Hematopoietic multipotent progenitor cell treated with erythropoietin and hydrocortisone succinate and interleukin-3 and kit ligand, for 4 days (in vitro differentiated cells): ENCODE measurements at regions not wholly inside any gene's neighbourhood (a gene's known extent, or its start where the extent isn't known, plus 50 kb on each side); places are given as distances from the start of the nearest gene placed in this dataset.

Source experiments
- DNase-seq: peaks from one replicate; pipeline ENCODE4 v3.0.0-alpha.2; 2015

DNA sequence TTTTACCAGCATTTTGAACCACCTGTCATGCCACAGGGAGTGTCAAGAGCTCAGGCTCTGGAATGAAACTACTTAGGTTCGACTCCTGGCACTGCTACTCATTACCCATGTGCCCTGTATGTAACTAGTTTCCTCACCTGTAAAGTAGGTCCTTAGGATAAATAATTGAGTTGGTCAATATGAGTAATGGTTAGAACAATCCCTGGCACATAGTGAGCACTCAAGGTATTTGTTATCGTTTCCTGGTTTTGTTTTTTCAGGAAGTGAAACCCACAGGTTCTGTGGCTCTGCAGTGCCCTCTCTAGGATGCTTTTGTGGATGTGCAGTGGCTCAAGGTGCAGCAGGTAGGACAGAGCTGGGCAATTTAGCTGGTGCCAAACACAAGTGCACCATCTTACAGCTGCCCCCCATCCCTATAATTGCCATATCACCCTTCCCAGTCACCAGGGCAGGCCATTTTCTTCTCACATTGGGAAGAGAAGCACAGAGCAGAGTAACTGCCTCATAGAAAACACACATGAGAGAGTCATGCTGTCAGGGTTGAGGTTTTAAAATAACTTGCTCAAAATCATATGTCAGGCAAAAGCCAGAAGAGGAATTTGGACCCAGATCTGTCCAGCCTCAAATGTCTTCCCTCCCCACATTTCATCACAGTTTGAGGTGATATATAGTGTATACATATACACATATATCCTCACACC, 297.5 kb downstream of the RPAP3 start:
- peak; percentile 42 for DNase-seq

GRCh38 chr12:47407463-47408129, 298.2 kb downstream of the RPAP3 start:
- no peak for DNase-seq

DNA sequence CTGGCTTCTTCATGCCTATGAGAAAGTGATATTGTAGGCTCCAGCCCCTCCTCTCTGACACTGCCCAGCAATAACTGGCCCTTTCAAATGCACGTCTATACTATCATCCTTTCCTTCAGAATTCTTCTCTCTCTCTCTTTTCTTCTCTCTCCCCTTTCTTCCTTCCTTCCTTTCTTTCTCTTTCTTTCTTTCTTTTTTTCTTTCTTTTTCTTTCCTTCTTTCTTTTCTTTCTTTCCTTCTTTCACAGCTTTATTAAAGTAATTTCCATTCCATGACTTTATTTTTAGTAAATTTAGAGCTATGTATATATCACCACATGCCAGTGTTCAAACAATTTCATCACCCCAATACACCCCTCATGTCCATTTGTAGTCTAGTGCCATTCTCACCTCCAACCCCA, 302.1 kb downstream of the RPAP3 start:
- no peak for DNase-seq

DNA sequence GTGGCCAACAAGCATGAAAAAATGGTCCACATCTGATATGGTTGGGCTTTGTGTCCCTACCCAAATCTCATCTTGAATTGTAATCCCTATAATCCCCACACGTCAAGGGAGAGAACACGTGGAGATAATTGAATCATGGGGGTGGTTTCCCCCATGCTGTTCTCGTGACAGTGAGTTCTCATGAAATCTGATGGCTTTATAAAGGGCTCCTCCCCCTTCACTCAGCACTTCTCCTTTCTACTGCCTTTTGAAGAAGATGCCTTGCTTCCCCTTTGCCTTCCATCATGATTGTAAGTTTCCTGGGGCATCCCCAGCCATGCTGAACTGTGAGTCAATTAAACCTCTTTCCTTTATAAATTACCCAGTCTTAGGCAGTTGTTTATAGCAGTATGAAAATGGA, 304.6 kb downstream of the RPAP3 start:
- peak; percentile 72 for DNase-seq

GRCh38 chr12:47400266-47400665, 305.6 kb downstream of the RPAP3 start:
- DNase-seq: no peak

DNA sequence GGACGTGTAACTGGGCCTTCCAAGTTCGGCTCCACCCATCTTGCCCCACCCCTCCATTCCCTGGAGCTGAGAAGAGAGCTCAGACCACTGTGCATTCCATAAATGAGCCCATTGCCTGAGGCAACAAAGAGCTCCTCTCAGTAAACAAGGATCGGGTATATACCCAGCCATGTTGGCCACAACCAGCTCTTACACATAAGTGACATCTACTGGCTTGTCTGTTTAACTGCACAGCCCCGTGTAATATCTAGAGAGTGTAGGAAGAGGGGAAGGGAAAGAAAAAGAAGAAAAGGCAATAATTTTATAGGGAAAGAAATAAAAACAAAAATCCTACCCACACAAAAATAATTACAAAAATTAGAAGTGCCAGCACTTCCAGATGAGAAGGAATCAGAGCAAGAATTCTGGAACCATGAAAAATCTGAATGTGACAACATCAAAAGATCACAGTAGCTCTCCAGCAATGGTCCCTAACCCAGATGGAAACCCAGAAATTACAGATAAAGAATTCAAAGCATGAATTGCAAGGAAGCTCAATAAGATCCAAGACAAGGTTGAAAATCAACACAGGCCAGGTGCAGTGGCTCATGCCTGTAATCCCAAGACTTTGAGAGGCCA, 308.1 kb downstream of the RPAP3 start:
- DNase-seq: peak; percentile 80

- DNase-seq: no peak
These were observed 308.7 kb downstream of the RPAP3 start for GRCh38 chr12:47396902-47397663.

- DNase-seq: no peak
These were observed 311.8 kb downstream of the RPAP3 start for GRCh38 chr12:47394070-47394469.

GRCh38 chr12:47393403-47393790, 312.4 kb downstream of the RPAP3 start:
- no peak for DNase-seq

GRCh38 chr12:47391566-47391965, 311.8 kb upstream of the AMIGO2 start:
- DNase-seq: no peak

DNA sequence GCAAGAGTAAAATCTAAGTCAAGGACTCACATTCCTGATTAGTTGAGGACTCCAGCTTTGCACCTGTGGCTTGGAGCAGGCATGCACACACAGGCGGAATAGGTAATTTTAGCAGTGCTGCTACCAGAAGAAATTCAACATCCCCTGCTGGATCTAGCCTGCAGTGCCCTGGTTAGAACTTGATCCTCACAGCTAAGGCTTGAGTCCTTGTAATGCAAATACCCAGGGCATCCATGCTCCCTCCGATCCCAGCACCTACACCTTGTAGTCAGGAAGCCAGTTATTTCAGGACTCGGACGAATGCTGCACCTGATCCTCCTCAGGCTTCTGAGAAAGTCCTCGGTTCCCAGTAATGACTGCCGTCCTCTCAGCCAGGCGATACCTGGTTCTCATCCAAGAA, 309.0 kb upstream of the AMIGO2 start:
- no peak for DNase-seq

DNA sequence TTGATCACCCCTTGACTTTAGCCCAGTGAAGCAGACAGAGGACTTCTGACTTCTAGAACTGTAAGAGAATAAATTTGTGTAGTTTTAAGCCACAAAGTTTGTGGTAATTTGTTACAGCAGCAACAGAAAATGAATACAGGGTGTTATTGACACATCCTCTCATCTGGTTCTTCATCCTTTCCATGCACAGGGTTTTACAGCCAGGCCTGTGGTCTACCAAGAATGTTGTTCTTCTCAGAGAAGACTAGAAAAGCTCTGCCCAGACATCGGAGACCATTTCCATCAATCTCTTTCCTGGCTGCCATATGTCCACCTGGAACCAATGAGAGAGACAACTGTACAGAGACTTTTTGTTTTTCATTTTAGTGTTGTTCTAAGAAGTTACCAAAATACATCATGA, 308.2 kb upstream of the AMIGO2 start:
- DNase-seq: no peak

DNA sequence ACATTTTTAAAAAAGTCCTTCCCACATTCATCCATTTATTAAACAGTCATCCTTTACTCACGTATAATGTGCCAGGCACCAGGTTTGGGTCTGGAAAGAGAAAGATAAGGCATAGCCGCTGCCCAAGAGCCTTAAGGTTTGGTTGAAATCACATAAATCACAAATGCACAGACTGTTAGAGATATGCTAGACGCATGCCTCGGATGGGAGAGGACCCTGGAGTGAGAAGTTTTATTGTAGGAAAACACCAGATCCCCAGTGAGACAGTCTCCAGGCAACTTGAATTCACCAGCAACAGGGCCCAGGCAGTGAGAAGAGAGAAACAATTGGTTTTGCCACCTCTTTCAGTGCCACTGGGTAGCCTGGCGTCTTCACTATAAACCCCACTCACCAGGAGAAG, 305.9 kb upstream of the AMIGO2 start:
- no peak for DNase-seq

DNA sequence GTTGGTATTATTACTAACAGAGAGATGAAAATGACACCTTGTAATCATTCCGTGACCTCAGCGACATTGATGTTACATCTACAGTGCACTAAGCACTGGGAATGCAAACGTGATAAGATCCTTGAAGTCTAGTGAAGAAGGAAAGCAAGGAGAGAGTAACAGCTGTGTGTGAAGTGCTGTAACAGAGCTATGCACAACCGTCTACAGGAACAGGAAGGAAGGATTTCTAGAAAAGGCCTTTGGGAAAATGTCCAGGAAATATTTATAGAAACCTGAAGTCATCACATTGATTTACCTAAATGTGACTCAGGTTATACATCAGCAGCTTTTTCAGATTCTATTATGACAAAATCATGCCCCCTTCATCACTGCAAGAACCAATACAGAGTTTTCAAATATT, 304.2 kb upstream of the AMIGO2 start:
- DNase-seq: no peak

DNA sequence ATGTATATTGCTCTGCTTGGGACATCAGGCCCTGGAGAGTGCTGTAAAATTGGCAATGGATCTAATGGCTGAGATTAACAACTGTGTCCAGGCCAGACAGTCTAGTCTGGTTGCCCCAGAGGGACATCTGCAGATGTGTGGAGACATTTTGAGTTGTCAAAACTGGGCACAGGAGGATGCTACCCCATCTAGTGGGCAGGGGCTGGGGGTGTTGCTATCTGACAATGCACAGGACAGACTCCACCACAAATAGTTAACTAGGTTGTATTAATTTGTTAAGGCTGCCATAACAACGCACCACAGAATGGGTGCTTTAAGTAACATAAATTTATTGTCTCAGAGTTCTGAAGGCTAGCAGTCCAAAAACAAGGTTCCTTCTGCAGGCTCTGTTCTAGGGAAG, 302.5 kb upstream of the AMIGO2 start:
- peak; percentile 25 for DNase-seq

DNA sequence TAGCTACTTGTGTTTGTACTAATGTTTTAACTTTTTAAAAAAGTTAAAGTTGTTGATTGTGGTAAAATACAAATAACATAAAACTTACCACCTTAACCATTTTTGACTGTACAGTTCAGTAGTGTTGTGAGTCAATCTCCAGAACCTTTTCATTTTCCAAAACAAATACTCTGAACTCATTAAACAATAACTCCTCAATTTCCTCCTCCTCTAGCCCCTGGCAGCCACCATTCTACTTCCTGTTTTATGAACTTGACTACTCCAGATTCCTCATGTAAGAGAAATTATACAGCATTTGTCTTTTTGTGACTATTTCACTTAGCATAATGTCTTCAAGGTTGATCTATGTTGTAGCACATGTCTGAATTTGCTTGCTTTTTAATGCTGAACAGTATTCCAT, 299.1 kb upstream of the AMIGO2 start:
- peak; percentile 37 for DNase-seq

DNA sequence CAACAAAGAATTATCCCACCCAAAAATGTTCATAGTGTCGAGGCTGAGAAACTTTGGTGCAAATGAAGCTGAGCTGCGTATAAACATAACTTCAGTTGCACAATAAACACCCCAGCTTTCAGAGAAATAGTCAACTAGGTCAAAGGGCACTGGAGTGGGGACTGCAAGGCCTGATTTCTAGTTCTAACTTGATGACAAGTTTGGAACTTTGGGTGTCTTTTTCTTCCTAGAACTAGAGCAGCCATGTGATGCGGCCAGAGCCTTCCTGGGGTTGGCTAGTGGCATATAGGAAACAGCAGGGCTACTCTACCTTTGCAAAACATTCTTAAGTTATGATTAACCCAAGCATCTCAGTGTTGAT, 298.4 kb upstream of the AMIGO2 start:
- DNase-seq: no peak

DNA sequence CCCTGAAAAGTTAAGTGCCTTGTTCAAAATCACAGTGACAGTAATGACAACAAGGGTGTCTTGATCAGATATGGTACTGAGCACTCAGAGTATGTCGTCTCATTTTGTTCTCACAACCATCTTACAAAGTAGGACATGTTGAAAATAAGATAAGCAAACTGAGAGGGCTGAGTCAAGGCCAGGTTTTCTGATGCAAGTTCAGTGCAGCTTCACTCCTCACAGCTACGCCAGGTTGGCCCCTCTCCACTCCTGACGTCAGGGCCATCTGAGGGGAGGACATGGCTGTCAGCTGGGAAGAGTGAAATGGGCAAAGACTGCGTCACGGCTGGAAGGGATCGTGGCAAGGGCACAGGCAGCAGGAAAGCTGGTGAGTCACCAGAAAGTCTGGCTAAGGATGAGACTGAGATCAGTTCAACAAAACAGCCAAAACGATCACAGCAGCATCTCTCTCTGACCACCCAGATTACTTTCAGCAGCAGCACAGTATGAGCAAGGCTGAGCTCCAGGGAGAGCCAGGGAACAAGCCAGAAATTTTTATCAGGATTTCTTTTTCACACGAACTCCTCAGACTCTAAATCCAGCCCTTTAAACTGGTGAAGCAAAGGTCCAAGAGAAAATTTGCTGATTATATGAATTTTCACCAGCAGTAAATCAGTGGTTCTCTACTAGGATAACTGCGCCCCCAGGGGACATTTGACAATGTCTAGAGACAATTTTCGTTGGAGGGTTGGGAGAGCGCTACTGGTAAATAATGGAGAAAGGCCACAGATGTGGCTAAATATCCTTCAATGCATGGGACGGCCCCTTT, 297.9 kb upstream of the AMIGO2 start:
- DNase-seq: peak; percentile 17

GRCh38 chr12:47376927-47377326, 297.2 kb upstream of the AMIGO2 start:
- no peak for DNase-seq

DNA sequence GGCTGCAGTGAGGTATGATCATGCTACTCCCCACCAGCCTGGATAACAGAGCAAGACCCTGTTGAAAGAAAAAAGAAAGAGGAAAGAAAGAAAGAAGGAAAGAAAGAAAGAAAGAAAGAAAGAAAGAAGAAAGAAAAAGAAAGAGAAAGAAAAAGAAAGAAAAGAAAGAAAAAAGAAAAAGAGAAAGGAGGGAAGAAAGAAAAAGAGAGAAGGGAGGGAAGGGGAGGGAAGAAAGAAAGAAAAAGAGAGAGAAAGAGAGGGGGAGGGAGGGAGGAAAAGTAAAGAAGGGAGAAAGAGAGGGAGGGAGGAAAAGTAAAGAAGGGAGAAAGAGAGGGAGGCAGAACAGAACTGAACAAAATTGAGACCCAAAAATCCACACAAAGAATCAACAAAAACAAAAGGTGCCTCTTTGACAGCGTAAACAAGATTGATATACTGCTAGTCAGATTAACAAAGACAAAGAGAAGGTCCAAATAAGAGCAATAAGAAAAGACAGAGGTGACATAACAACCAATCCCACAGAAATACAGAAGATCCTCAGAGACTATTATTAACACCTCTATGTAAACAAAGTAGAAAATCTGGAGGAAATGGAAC, 293.9 kb upstream of the AMIGO2 start:
- DNase-seq: no peak

DNA sequence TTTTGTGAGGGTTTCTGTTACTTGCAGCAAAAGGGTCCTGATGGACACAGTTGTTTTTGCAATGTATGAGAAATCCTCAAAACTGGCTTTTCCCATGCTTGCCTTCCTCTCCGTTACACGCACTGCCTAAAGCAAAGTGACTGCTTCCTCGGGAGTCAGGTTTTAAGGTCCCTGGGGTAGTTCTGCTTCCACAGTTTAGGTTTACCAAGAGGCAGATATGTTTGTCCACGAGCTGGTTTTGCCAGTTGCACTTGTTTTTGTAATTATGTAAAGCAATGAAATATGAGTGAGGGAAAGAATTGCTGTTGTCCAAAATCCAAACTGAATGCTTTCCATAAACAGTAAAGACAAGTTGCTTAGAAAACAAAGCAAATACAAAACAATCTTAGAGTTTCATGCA, 290.7 kb upstream of the AMIGO2 start:
- DNase-seq: no peak

DNA sequence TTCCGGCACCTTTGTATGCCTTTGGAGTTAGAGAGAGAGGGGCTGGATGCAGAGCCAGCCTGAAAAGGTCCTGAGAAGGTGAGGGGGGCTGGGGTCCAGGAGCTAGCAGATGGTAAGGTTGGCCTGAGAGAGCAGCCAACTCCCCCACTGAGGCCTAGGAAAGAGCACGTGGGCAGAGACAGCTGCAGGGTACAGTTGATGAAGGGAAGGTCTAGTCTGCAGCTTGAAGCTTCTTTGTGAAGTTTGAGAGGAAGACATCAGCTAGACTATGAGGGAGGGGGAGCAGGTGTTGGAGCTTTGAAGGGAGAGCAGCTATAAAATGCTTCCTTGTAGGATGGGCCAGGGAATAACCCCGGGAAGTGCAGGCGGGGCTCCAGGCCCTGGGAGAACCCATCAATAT, 289.3 kb upstream of the AMIGO2 start:
- DNase-seq: no peak
